Body of pancreas (tissue), 4 donors: ENCODE measurements at regions not wholly inside any gene's neighbourhood (a gene's known extent, or its start where the extent isn't known, plus 50 kb on each side); places are given as distances from the start of the nearest gene placed in this dataset.

Source experiments
- POLR2A ChIP-seq, 3 donors: fragments of 450-650 bp; IDR thresholded peaks; one replicate each; pipeline ENCODE4 v1.6.1; 2016; ENCODE audit warnings: antibody characterized with exemption in 3 of 3, mild to moderate bottlenecking in 2 of 3
- TF ChIP-seq, protein P1 (sequence below), 7 experiments: fragments of 450-650 bp in 4 of 7; fragments of 200-600 bp in 3 of 7; sonication (generic) in 3 of 7; IDR thresholded peaks; one replicate each; pipeline ENCODE4 v1.5.1; 2016 to 2019; ENCODE audit warnings: antibody characterized with exemption in 7 of 7

DNA sequence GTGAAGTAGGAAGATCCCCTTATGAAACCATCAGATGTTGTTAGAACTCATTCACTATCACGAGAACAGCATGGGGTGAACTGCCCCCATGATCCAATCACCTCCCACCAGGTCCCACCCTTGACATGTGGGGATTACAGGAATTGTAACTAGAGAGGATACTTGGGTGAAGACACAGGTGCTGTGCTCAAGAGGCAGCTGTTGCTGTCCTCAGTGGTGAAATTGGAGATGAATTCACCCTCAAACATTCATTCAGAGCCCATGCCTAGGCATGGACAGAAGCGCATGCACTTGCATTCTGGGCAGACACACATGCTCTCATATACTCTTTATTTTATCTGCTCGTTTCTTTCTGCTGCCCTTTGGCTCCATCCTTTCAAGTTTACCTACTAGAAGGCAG, 385.0 kb downstream of the INSC start:
- TF ChIP-seq, protein P1, sequence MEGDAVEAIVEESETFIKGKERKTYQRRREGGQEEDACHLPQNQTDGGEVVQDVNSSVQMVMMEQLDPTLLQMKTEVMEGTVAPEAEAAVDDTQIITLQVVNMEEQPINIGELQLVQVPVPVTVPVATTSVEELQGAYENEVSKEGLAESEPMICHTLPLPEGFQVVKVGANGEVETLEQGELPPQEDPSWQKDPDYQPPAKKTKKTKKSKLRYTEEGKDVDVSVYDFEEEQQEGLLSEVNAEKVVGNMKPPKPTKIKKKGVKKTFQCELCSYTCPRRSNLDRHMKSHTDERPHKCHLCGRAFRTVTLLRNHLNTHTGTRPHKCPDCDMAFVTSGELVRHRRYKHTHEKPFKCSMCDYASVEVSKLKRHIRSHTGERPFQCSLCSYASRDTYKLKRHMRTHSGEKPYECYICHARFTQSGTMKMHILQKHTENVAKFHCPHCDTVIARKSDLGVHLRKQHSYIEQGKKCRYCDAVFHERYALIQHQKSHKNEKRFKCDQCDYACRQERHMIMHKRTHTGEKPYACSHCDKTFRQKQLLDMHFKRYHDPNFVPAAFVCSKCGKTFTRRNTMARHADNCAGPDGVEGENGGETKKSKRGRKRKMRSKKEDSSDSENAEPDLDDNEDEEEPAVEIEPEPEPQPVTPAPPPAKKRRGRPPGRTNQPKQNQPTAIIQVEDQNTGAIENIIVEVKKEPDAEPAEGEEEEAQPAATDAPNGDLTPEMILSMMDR (IDR thresholded peaks at IDR 0.05): no peak
- no peak for TF ChIP-seq POLR2A (IDR thresholded peaks at IDR 0.05)
